Stomach (tissue), 4 donors: ENCODE measurements at regions not wholly inside any gene's neighbourhood (a gene's known extent, or its start where the extent isn't known, plus 50 kb on each side); places are given as distances from the start of the nearest gene placed in this dataset.

Source experiments
- POLR2A ChIP-seq, 4 donors: fragments of 450-650 bp; IDR thresholded peaks; one replicate each; pipeline ENCODE4 v1.6.1; 2016; ENCODE audit warnings: antibody characterized with exemption in 4 of 4, control low read depth in 2 of 4, mild to moderate bottlenecking in 1 of 4, moderate library complexity in 1 of 4
- POLR2AphosphoS5 ChIP-seq, 3 donors: sonication (generic); formaldehyde crosslinking; IDR thresholded peaks; one replicate each; pipeline ENCODE4 v1.6.1; 2016; ENCODE audit warnings: antibody characterized with exemption in 3 of 3
- TF ChIP-seq, protein P1 (sequence below), 7 experiments: fragments of 450-650 bp in 4 of 7; fragments of 200-600 bp in 3 of 7; sonication (generic) in 3 of 7; IDR thresholded peaks; one replicate each; pipeline ENCODE4 v1.5.1; 2016 to 2019; ENCODE audit warnings: antibody characterized with exemption in 7 of 7, control low read depth in 2 of 7, mild to moderate bottlenecking in 1 of 7

DNA sequence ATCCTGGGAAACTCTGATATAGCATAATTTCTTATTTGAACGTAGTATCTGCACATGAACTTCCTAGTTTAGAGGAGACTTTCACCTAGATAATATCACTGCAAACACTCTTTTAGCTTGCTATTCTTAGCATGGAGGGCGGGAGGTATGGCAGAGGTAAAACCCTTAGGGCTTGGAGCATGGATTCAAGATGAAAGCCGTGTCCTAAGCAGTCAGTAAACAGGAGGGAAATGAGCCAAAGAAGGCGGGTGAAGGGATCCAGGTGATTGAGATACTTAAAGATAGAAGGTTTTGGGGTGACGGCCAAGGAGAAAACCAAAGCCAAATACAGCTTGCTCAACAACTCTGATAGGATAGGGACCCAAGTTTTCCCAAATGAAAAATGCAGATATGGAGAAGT is 107.1 kb upstream of the BCAT1 start:
- TF ChIP-seq, protein P1, sequence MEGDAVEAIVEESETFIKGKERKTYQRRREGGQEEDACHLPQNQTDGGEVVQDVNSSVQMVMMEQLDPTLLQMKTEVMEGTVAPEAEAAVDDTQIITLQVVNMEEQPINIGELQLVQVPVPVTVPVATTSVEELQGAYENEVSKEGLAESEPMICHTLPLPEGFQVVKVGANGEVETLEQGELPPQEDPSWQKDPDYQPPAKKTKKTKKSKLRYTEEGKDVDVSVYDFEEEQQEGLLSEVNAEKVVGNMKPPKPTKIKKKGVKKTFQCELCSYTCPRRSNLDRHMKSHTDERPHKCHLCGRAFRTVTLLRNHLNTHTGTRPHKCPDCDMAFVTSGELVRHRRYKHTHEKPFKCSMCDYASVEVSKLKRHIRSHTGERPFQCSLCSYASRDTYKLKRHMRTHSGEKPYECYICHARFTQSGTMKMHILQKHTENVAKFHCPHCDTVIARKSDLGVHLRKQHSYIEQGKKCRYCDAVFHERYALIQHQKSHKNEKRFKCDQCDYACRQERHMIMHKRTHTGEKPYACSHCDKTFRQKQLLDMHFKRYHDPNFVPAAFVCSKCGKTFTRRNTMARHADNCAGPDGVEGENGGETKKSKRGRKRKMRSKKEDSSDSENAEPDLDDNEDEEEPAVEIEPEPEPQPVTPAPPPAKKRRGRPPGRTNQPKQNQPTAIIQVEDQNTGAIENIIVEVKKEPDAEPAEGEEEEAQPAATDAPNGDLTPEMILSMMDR (IDR thresholded peaks at IDR 0.05): no peak
- no peak for TF ChIP-seq POLR2A (IDR thresholded peaks at IDR 0.05)
- TF ChIP-seq POLR2AphosphoS5 (IDR thresholded peaks at IDR 0.05): no peak
